BLaER1 (cell line): ENCODE measurements at regions not wholly inside any gene's neighbourhood (a gene's known extent, or its start where the extent isn't known, plus 50 kb on each side); places are given as distances from the start of the nearest gene placed in this dataset.

Experiments
- H3K27ac ChIP-seq: shearing (Covaris generic); formaldehyde crosslinking; 2 replicates; pipeline ENCODE4 v1.8.1; 2022
- H3K27me3 ChIP-seq: shearing (Covaris generic); formaldehyde crosslinking; 2 replicates; pipeline ENCODE4 v1.8.1; 2022
- H3K36me3 ChIP-seq: shearing (Covaris generic); formaldehyde crosslinking; 2 replicates; pipeline ENCODE4 v1.8.1; 2022
- H3K4me1 ChIP-seq: shearing (Covaris generic); formaldehyde crosslinking; 2 replicates; pipeline ENCODE4 v1.8.1; 2022
- H3K4me2 ChIP-seq: shearing (Covaris generic); formaldehyde crosslinking; 2 replicates; pipeline ENCODE4 v1.8.1; 2022
- H3K4me3 ChIP-seq: shearing (Covaris generic); formaldehyde crosslinking; 2 replicates; pipeline ENCODE4 v1.8.1; 2022
- H3K9ac ChIP-seq: shearing (Covaris generic); formaldehyde crosslinking; 2 replicates; pipeline ENCODE4 v1.8.1; 2022
- H3K9me3 ChIP-seq: shearing (Covaris generic); formaldehyde crosslinking; 2 replicates; pipeline ENCODE4 v1.8.1; 2022
- H4K20me1 ChIP-seq: shearing (Covaris generic); formaldehyde crosslinking; 2 replicates; pipeline ENCODE4 v1.8.1; 2022
- Cebpa-rat ChIP-seq: shearing (Covaris generic); IDR thresholded peaks from 2 replicates; pipeline ENCODE4 v1.8.1; 2022

DNA sequence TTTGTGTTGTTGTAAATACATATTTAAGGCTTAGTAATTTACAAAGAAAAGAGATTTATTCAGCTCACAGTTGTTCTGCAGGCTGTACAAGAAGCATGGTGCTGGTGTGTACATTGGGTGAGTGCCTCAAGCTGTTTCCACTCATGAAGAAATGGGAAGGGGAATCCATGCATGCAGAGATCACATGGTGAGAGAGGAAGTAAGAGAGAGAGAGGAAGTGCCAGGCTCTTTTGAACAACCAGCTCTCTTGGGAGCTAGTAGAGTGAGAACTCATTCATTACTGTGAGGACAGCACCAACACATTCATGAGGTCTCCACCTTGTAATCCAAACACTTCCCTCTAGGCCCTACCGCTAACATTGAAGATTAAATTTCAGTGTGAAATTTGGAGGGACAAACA is 909.2 kb downstream of the NSUN3 start:
- Histone ChIP-seq H3K4me3 (no peak overlapping the region), H3K9me3 (peaks cover 8% of the 10 kb centered on the region), H3K27ac (no peak overlapping the region), H3K9ac (no peak overlapping the region), H3K36me3 (no peaks in the 10 kb centered on the region), H3K4me2 (peak overlapping the region; percentile 17), H4K20me1 (no peaks in the 10 kb centered on the region), H3K4me1 (peaks cover 15% of the 10 kb centered on the region), H3K27me3 (no peaks in the 10 kb centered on the region)
- no peak for TF ChIP-seq Cebpa-rat

DNA sequence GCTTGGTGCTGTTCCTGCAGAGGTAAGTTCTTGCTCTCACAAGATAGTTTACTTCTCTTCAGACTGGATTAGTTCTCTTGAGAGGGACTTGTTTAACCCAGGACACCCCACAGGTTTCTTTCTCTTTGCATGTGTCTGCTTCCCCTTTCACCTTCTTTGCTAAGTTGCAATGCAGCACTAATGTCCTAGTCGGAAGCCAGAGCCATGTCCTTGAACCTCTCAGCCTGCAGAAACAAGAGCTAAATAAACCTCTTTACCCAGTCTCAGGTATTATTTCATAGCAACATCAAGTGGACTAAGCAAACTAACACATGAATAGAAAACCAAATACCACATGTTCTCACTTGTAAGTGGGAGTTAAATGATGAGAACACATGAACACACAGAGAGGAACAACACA is 915.2 kb downstream of the NSUN3 start:
- Histone ChIP-seq H3K27me3 (no peaks in the 10 kb centered on the region), H3K27ac (no peak overlapping the region), H4K20me1 (no peaks in the 10 kb centered on the region), H3K36me3 (no peaks in the 10 kb centered on the region), H3K4me3 (no peak overlapping the region), H3K4me2 (no peak overlapping the region), H3K9ac (no peak overlapping the region), H3K9me3 (peaks cover 8% of the 10 kb centered on the region), H3K4me1 (peaks cover 4% of the 10 kb centered on the region; the same call in 1 of the 2 replicates)
- no peak for TF ChIP-seq Cebpa-rat

GRCh38 chr3:94985778-94986177 is 922.9 kb downstream of the NSUN3 start:
- H3K4me2 ChIP-seq = no peak overlapping the region

GRCh38 chr3:94990952-94991705 is 928.3 kb downstream of the NSUN3 start:
- no peaks in the 10 kb centered on the region for H3K9me3 ChIP-seq
- no peak overlapping the region for H3K9ac ChIP-seq
- H3K4me2 ChIP-seq = peak overlapping the region; percentile 57; the same call in 1 of the 2 replicates
- no peaks in the 10 kb centered on the region for H3K36me3 ChIP-seq
- H3K27me3 ChIP-seq = no peaks in the 10 kb centered on the region
- H4K20me1 ChIP-seq = no peaks in the 10 kb centered on the region
- peaks cover 13% of the 10 kb centered on the region for H3K4me1 ChIP-seq
- H3K4me3 ChIP-seq = no peak overlapping the region
- no peak overlapping the region for H3K27ac ChIP-seq
- TF ChIP-seq Cebpa-rat = no peak

More at GRCh38 chr3:94985778-94986177, 922.9 kb downstream of the NSUN3 start:
- no peaks in the 10 kb centered on the region for H3K4me1 ChIP-seq
- TF ChIP-seq Cebpa-rat = no peak
- H3K27me3 ChIP-seq = no peaks in the 10 kb centered on the region
- no peak overlapping the region for H3K4me3 ChIP-seq
- H3K9me3 ChIP-seq = no peaks in the 10 kb centered on the region
- H3K36me3 ChIP-seq = no peaks in the 10 kb centered on the region
- no peaks in the 10 kb centered on the region for H4K20me1 ChIP-seq
- no peak overlapping the region for H3K9ac ChIP-seq
- no peak overlapping the region for H3K27ac ChIP-seq

DNA sequence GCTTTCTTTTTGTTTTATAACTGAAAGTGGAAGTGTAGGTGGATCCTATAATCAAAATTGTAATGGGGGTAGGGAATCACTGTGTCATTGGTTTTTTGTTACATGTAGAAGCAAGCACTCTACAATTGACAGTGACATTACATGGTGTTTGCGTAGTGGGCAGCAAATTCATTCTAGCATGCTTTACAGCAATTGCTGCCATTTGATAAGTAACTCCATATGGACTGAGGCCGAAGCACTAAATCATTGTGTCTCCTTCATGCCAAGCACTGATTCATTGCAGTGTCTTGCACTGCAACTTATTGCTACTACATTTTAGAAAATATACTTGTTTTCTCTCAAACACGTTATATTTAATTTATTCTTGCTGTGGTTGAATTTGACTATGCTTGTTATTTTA is 933.9 kb downstream of the NSUN3 start:
- peaks cover 9% of the 10 kb centered on the region for H3K4me1 ChIP-seq
- H3K27me3 ChIP-seq = no peaks in the 10 kb centered on the region
- H3K9me3 ChIP-seq = no peaks in the 10 kb centered on the region
- H3K9ac ChIP-seq = no peak overlapping the region
- H3K4me2 ChIP-seq = no peak overlapping the region
- no peaks in the 10 kb centered on the region for H4K20me1 ChIP-seq
- no peak overlapping the region for H3K4me3 ChIP-seq
- no peak for TF ChIP-seq Cebpa-rat
- no peaks in the 10 kb centered on the region for H3K36me3 ChIP-seq
- no peak overlapping the region for H3K27ac ChIP-seq

DNA sequence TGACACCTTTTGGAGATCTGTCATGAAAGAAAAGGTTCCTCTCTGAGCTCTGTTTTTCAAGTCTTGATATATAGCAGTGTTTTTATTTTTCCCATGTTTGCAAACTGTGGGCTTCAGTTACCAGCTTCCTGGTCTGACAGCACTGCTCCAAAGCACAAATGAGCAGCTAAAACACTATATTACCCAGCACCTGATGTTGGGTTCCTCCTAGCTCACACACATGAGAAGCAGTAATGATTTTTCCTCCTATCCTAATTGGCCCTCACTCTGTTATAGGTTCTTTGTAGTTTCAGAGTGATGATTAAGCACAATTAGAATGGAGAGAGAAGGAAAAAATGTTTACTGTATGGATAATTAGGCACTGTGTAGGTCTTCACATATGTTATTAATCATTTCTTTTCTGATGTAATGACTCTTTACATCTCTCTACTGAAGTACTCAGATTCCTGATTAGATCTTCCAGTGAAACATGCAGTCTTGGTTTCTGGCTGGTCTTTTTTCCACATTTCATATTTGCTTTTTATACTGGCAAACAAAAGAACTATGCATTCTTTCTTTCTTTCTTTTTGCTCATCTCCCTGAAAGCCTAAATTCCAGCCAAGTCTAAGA is 939.7 kb downstream of the NSUN3 start:
- Histone ChIP-seq H3K27me3 (no peaks in the 10 kb centered on the region), H3K4me1 (no peaks in the 10 kb centered on the region), H3K27ac (no peak overlapping the region), H4K20me1 (no peaks in the 10 kb centered on the region), H3K4me3 (no peak overlapping the region), H3K9ac (no peak overlapping the region), H3K36me3 (no peaks in the 10 kb centered on the region), H3K4me2 (no peak overlapping the region), H3K9me3 (no peaks in the 10 kb centered on the region)
- TF ChIP-seq Cebpa-rat = no peak

- no peak overlapping the region for H3K4me2 ChIP-seq
- no peaks in the 10 kb centered on the region for H3K4me1 ChIP-seq
- no peak overlapping the region for H3K4me3 ChIP-seq
- H3K36me3 ChIP-seq = no peaks in the 10 kb centered on the region
- no peak overlapping the region for H3K27ac ChIP-seq
- no peak overlapping the region for H3K9ac ChIP-seq
- H4K20me1 ChIP-seq = no peaks in the 10 kb centered on the region
- TF ChIP-seq Cebpa-rat = no peak
- no peaks in the 10 kb centered on the region for H3K27me3 ChIP-seq
- H3K9me3 ChIP-seq = no peaks in the 10 kb centered on the region
Measured at GRCh38 chr3:95028688-95029087, 965.8 kb downstream of the NSUN3 start.

DNA sequence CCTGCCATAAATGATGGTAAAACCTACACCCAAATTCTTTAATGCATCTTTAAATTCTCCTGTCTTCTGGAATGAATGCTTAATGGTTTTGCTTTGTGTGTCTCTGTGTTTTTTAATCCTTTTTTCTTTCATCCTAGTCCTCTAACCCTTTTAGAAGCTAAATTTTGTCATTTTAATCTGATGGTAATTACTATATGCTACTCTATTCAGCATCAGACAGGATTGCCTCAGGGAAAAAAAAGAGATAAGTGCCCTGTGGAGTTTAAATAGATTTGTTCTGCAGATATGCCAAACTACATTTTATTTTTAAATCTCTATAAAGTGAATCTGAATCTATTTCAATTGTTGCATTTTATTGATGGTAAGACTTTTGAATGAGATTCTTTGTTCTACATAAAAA is 966.8 kb downstream of the NSUN3 start:
- no peak overlapping the region for H3K4me2 ChIP-seq
- no peaks in the 10 kb centered on the region for H3K4me1 ChIP-seq
- no peak overlapping the region for H3K27ac ChIP-seq
- TF ChIP-seq Cebpa-rat = no peak
- no peak overlapping the region for H3K9ac ChIP-seq
- no peaks in the 10 kb centered on the region for H4K20me1 ChIP-seq
- no peaks in the 10 kb centered on the region for H3K9me3 ChIP-seq
- no peaks in the 10 kb centered on the region for H3K27me3 ChIP-seq
- H3K36me3 ChIP-seq = no peaks in the 10 kb centered on the region
- H3K4me3 ChIP-seq = no peak overlapping the region

GRCh38 chr3:95036526-95037021 is 973.7 kb downstream of the NSUN3 start:
- Histone ChIP-seq H3K9ac (no peak overlapping the region), H3K9me3 (no peaks in the 10 kb centered on the region), H3K4me3 (no peak overlapping the region), H3K27me3 (no peaks in the 10 kb centered on the region), H3K4me2 (no peak overlapping the region), H3K36me3 (no peaks in the 10 kb centered on the region), H3K27ac (no peak overlapping the region), H4K20me1 (no peaks in the 10 kb centered on the region), H3K4me1 (no peaks in the 10 kb centered on the region)
- TF ChIP-seq Cebpa-rat = no peak

DNA sequence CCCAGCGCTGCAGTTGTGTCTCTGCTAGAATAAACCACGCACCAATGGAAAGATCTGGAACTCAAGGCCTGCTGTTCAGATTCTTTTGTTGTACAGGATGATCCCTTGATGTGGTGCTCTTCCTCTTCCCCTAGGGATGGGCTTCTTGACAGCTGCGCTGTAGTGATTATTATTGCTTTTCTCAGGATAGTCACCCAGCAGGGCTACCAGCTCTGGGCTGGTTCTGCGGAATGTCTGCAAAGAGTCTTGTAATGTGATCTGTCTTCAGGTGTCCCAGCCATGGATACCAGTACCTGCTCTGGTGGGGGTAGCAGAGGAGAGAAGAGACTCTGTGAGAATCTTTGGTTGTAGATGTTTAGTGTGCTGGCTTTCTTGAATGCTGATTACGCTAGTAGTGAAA is 974.2 kb downstream of the NSUN3 start:
- Histone ChIP-seq H3K4me2 (no peak overlapping the region), H3K4me3 (no peak overlapping the region), H3K27me3 (no peaks in the 10 kb centered on the region), H3K9me3 (no peaks in the 10 kb centered on the region), H4K20me1 (no peaks in the 10 kb centered on the region), H3K27ac (no peak overlapping the region), H3K36me3 (no peaks in the 10 kb centered on the region), H3K9ac (no peak overlapping the region), H3K4me1 (no peaks in the 10 kb centered on the region)
- no peak for TF ChIP-seq Cebpa-rat
